Sigmoid colon (tissue), 6 donors: ENCODE measurements at regions not wholly inside any gene's neighbourhood (a gene's known extent, or its start where the extent isn't known, plus 50 kb on each side); places are given as distances from the start of the nearest gene placed in this dataset.

Source experiments
- DNase-seq: peaks from one replicate; pipeline ENCODE4 v3.0.0-alpha.2; 2019
- H3K27ac ChIP-seq, 4 donors: fragments of 200-600 bp; sonication (generic); one replicate each; pipeline ENCODE4 v1.5.1; 2016 to 2019; ENCODE audit warnings: mild to moderate bottlenecking in 1 of 4
- H3K27me3 ChIP-seq, 3 donors: fragments of 200-600 bp; sonication (generic); one replicate each; pipeline ENCODE4 v1.5.1; 2019; ENCODE audit warnings: mild to moderate bottlenecking in 1 of 3
- H3K36me3 ChIP-seq, 4 donors: fragments of 200-600 bp; sonication (generic); one replicate each; pipeline ENCODE4 v1.5.1; 2016 to 2019
- H3K4me1 ChIP-seq, 4 donors: fragments of 200-600 bp; sonication (generic); one replicate each; pipeline ENCODE4 v1.5.1; 2017 to 2019
- H3K4me3 ChIP-seq, 4 donors: fragments of 200-600 bp; sonication (generic); one replicate each; pipeline ENCODE4 v1.5.1; 2017 to 2019; ENCODE audit warnings: mild to moderate bottlenecking in 2 of 4, moderate library complexity in 1 of 4
- H3K9me3 ChIP-seq, 4 donors: fragments of 200-600 bp in 3 of 4; sonication (generic) in 3 of 4; one replicate each; pipeline versions ENCODE4 v1.5.1 to v1.6.1; 2013 to 2019
- EP300 ChIP-seq, 4 donors: sonication (generic); formaldehyde crosslinking; IDR thresholded peaks; one replicate each; pipeline ENCODE4 v1.6.1; 2017; ENCODE audit warnings: antibody characterized with exemption in 4 of 4
- POLR2A ChIP-seq, 2 donors: fragments of 450-650 bp; IDR thresholded peaks; one replicate each; pipeline ENCODE4 v1.6.1; 2016; ENCODE audit warnings: antibody characterized with exemption in 2 of 2, mild to moderate bottlenecking in 2 of 2, moderate library complexity in 2 of 2
- POLR2AphosphoS5 ChIP-seq, 4 donors: sonication (generic); formaldehyde crosslinking; IDR thresholded peaks; one replicate each; pipeline ENCODE4 v1.6.1; 2017; ENCODE audit warnings: antibody characterized with exemption in 4 of 4
- WGBS, 2 donors: extraction: QIAGEN DNeasy Blood & Tissue Kit; methylation state at CpG; one replicate each; pipeline ENCODE4 v1.1.7; 2013; 5-methylcytosine and 5-hydroxymethylcytosine counted together
- intact Hi-C: fragments of 100-400 bp; cut with DNase I; formaldehyde crosslinking; loops from one replicate; pipeline ENCODE4 v1.15.1; 2023
- TF ChIP-seq, protein P1 (sequence below), 4 experiments: fragments of 450-650 bp in 3 of 4; fragments of 200-600 bp in 1 of 4; IDR thresholded peaks; one replicate each; pipeline ENCODE4 v1.5.1; 2016 to 2019; ENCODE audit warnings: antibody characterized with exemption in 4 of 4, mild to moderate bottlenecking in 3 of 4, moderate library complexity in 2 of 4
- donor health status: healthy with polysubstance abuse.
- donor health status: healthy.

GRCh38 chr6:91173186-91173585 is 586.3 kb upstream of the MAP3K7 start:
- TF ChIP-seq, protein P1, sequence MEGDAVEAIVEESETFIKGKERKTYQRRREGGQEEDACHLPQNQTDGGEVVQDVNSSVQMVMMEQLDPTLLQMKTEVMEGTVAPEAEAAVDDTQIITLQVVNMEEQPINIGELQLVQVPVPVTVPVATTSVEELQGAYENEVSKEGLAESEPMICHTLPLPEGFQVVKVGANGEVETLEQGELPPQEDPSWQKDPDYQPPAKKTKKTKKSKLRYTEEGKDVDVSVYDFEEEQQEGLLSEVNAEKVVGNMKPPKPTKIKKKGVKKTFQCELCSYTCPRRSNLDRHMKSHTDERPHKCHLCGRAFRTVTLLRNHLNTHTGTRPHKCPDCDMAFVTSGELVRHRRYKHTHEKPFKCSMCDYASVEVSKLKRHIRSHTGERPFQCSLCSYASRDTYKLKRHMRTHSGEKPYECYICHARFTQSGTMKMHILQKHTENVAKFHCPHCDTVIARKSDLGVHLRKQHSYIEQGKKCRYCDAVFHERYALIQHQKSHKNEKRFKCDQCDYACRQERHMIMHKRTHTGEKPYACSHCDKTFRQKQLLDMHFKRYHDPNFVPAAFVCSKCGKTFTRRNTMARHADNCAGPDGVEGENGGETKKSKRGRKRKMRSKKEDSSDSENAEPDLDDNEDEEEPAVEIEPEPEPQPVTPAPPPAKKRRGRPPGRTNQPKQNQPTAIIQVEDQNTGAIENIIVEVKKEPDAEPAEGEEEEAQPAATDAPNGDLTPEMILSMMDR (IDR thresholded peaks at IDR 0.05): no peak
- TF ChIP-seq POLR2AphosphoS5 (IDR thresholded peaks at IDR 0.05): no peak
- no peak for TF ChIP-seq EP300 (IDR thresholded peaks at IDR 0.05)
- no peak for TF ChIP-seq POLR2A (IDR thresholded peaks at IDR 0.05)
- Histone ChIP-seq H3K4me1 (no peaks in the 10 kb centered on the region), H3K27ac (no peak overlapping the region), H3K9me3 (no peaks in the 10 kb centered on the region), H3K36me3 (no peaks in the 10 kb centered on the region), H3K4me3 (no peak overlapping the region), H3K27me3 (no peaks in the 10 kb centered on the region)
- intact Hi-C loops: no loop called here
- 78 to 87% methylated on average over 3 of the region's 3 CpGs for WGBS, 2 donors
- no peak for DNase-seq

- Histone ChIP-seq H3K36me3 (no peaks in the 10 kb centered on the region), H3K4me1 (no peaks in the 10 kb centered on the region), H3K27ac (no peak overlapping the region), H3K4me3 (no peak overlapping the region), H3K9me3 (no peaks in the 10 kb centered on the region), H3K27me3 (no peaks in the 10 kb centered on the region)
- TF ChIP-seq POLR2AphosphoS5 (IDR thresholded peaks at IDR 0.05): no peak
- TF ChIP-seq, protein P1 (IDR thresholded peaks at IDR 0.05): no peak
- no peak for TF ChIP-seq POLR2A (IDR thresholded peaks at IDR 0.05)
- TF ChIP-seq EP300 (IDR thresholded peaks at IDR 0.05): no peak
- no peak for DNase-seq
- intact Hi-C loops: no loop called here
- WGBS, 2 donors: 70 to 72% methylated on average over 7 of the region's 7 CpGs
Observed at GRCh38 chr6:91171754-91172462, 585.0 kb upstream of the MAP3K7 start.

DNA sequence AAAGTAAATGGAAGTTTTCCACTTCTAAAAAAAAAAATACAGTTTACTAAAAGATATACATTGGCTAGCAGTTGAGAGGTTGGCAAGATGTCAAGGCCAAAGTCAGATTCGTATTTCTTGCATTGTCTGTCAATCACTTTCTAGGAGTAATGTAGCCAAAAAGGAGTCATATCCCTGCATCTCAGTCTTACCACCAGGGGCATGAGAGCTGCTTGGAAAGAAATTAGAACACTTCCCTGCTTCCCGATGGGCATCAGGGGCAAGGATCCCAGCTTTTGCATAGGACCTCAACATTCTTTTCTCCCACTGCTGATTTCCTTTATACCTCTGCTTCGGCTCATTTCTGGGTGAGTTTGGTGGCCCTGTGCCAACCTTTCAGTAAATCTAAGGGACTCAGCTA is 581.0 kb upstream of the MAP3K7 start:
- TF ChIP-seq, protein P1 (IDR thresholded peaks at IDR 0.05): no peak
- no peak for TF ChIP-seq POLR2AphosphoS5 (IDR thresholded peaks at IDR 0.05)
- TF ChIP-seq EP300 (IDR thresholded peaks at IDR 0.05): no peak
- no peak for TF ChIP-seq POLR2A (IDR thresholded peaks at IDR 0.05)
- no peaks in the 10 kb centered on the region for H3K4me1 ChIP-seq
- H3K4me3 ChIP-seq: no peak overlapping the region
- no peak for DNase-seq
- no peaks in the 10 kb centered on the region for H3K9me3 ChIP-seq
- 19 to 61% methylated on average over 3 of the region's 3 CpGs for WGBS, 2 donors
- intact Hi-C loops: no loop called here
- H3K27ac ChIP-seq: no peak overlapping the region
- H3K36me3 ChIP-seq: no peaks in the 10 kb centered on the region
- H3K27me3 ChIP-seq: no peaks in the 10 kb centered on the region

GRCh38 chr6:91166271-91167046 is 579.6 kb upstream of the MAP3K7 start:
- H3K4me1 ChIP-seq: no peaks in the 10 kb centered on the region
- H3K9me3 ChIP-seq: no peaks in the 10 kb centered on the region
- TF ChIP-seq, protein P1 (IDR thresholded peaks at IDR 0.05): no peak
- no peak for TF ChIP-seq POLR2A (IDR thresholded peaks at IDR 0.05)
- TF ChIP-seq EP300 (IDR thresholded peaks at IDR 0.05): no peak
- no peak for TF ChIP-seq POLR2AphosphoS5 (IDR thresholded peaks at IDR 0.05)
- H3K27ac ChIP-seq: no peak overlapping the region
- H3K36me3 ChIP-seq: no peaks in the 10 kb centered on the region
- DNase-seq: no peak
- H3K4me3 ChIP-seq: no peak overlapping the region
- H3K27me3 ChIP-seq: no peaks in the 10 kb centered on the region
- 81 to 83% methylated on average over 11 of the region's 11 CpGs for WGBS, 2 donors
- intact Hi-C loops: no loop called here
